ENCODE measurements at regions not wholly inside any gene's neighbourhood (a gene's known extent, or its start where the extent isn't known, plus 50 kb on each side); places are given as distances from the start of the nearest gene placed in this dataset.
"Not testable (repeated sequence)": the region's sequence is repeated elsewhere in the genome, so short reads cannot be mapped to it uniquely, and the experiment has no call there.

DNA sequence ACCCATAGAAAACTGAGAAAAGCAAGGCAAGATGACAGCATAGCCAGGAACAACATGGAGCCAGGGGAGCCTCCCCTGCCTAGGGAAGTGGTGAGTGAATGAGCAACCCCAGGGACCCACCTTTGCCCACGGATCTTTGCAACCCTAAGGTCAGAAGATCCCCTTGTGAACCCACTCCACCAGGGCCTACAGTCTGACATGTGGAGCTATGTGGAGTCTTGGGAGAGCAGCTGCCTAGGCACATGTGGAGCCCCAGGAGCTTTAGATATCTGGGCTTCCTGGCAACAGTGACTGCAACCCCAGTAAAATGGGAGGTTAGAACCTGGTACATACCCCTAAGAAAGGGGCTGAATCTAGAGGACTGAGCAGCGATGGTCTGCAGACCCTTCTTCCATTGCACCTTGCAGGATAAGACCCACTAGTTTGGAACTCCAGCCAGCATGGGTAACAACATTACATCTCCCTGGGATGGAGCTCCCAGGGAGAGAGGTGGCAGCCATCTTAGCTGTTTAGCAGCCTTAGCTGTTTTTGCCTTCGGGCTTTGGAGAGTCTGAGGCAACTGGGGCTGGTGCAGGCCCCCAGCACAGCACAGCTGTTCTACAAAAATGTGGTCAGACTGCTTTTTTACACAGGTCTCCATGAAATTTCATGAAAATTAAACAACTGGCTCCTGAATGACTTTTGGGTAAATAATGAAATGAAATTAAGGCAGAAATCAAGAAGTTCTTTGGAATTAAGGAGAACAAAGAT lies 104.7 kb upstream of the TRIM2 start:
- no peak for DNase-seq (ENCODE audit: low read depth)
- TF ChIP-seq, protein P1, sequence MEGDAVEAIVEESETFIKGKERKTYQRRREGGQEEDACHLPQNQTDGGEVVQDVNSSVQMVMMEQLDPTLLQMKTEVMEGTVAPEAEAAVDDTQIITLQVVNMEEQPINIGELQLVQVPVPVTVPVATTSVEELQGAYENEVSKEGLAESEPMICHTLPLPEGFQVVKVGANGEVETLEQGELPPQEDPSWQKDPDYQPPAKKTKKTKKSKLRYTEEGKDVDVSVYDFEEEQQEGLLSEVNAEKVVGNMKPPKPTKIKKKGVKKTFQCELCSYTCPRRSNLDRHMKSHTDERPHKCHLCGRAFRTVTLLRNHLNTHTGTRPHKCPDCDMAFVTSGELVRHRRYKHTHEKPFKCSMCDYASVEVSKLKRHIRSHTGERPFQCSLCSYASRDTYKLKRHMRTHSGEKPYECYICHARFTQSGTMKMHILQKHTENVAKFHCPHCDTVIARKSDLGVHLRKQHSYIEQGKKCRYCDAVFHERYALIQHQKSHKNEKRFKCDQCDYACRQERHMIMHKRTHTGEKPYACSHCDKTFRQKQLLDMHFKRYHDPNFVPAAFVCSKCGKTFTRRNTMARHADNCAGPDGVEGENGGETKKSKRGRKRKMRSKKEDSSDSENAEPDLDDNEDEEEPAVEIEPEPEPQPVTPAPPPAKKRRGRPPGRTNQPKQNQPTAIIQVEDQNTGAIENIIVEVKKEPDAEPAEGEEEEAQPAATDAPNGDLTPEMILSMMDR (conservative IDR thresholded peaks at IDR 0.05; ENCODE audit: low read depth, low read length): no peak
- no peak overlapping the region for H3K4me3 ChIP-seq (ENCODE audit: low read length)

DNA sequence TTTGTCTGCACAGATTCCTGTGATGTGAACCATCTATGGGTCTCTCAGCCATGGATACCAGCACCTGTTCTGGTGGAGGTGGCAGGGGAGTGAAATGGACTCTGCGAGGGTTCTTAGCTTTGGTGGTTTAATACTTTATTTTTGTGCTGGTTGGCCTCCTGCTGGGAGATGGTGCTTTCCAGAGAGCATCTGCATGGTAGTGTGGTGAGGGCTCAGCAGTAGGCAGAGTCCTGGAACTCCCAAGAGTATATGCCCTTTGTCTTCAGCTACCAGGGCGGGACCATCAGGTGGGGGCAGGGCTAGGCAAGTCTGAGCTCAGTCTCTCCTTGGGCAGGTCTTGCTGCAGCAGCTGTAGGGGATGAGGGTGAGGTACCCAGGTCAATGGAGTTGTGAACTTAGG lies 97.5 kb upstream of the TRIM2 start:
- not testable (repeated sequence) for H3K4me3 ChIP-seq (ENCODE audit: low read length); DNase-seq (ENCODE audit: low read depth)

DNA sequence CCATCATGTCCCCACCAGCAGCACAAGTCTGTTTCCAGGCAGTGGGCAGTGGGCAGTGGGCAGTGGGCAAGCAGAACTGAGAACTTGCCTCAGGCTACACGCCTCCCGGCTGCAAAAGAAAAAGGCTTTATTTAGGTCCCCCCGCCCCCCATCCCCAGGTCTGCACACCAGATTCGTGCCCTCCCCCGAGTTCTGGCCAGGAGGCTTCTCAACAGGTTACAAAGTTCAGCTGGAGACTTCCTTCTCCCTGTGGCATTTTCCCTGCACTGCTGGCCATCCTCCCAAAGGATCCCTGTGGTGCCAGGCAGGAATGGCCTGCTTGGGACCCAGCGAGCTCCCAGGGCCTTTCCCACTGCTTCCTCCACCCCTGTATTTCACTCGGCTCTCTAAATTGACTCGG lies 97.0 kb upstream of the TRIM2 start:
- no peak for DNase-seq (ENCODE audit: low read depth)
- H3K4me3 ChIP-seq (ENCODE audit: low read length): no peak overlapping the region
- TF ChIP-seq, protein P1 (conservative IDR thresholded peaks at IDR 0.05; ENCODE audit: low read depth, low read length): no peak

DNA sequence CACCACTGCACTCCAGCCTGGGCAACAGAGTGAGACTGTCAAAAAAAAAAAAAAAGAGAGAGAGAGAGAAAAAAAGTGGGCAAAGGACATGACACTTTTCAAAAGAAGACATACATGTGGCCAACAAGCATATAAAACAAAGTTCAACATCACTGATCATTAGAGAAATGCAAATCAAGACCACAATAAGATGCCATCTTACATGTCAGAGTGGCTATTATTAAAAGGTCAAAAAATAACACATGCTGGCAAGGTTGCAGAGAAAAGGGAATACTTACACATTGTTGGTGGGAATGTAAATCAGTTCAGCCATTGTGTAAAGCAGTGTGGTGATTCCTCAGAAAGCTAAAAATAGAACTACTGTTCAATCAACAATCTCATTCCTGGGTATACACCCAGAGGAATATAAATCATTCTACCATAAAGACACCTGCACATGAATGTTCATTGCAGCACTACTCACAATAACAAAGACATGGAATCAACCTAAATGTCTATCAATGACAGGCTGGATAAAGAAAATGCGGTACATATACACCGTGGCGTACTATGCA lies 94.9 kb upstream of the TRIM2 start:
- DNase-seq (ENCODE audit: low read depth): no peak
- H3K4me3 ChIP-seq (ENCODE audit: low read length): no peak overlapping the region
- TF ChIP-seq, protein P1 (conservative IDR thresholded peaks at IDR 0.05; ENCODE audit: low read depth, low read length): no peak

DNA sequence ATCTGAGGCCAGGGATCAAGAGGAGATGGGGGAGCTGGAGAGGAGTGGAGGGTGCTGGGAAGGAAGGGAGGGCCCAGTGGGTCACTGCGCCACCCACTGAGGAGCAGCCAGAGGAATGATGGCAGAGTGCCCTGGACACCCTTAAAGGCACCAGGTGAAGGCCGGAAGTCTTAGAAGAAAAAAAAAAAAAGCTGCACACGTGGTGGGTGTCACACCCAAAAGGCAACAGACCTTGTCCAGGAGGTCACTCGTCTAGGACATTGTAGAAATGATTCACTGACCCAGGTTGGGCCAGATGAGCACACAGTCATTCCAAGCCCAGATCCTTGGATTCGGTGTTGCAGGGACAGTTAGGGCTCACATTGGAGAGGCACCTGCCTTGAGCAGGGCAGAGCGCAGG lies 93.5 kb upstream of the TRIM2 start:
- no peak for DNase-seq (ENCODE audit: low read depth)
- no peak overlapping the region for H3K4me3 ChIP-seq (ENCODE audit: low read length)
- TF ChIP-seq, protein P1 (conservative IDR thresholded peaks at IDR 0.05; ENCODE audit: low read depth, low read length): no peak

DNA sequence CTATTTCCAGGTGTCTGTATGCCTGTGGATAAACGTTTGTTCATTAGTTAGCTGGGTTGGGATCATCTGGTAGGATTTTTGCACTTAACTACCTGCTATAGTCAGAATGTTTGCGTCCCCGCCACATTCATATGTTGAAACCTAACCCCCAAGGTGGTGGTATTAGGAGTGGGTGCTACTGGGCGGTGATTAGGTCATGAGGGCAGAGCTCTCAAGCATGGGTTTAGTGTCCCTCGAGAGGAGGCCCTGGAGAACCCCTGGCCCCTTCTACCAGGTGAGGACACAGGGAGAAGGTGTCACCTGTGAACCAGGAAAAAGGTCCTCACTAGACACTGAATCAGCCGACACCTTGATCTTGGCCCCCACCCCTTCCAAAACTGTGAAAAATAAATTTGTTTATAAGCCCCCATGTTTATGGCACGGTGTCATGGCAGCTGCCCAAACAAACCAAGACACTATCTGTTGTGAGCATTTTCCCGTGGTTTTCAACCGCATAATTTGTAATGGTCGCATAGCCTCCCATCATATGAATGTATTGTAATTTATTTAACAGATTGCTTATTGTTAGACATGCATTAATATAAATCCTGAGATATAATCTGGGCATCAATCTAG lies 92.7 kb upstream of the TRIM2 start:
- TF ChIP-seq, protein P1 (conservative IDR thresholded peaks at IDR 0.05; ENCODE audit: low read depth, low read length): no peak
- H3K4me3 ChIP-seq (ENCODE audit: low read length): no peak overlapping the region
- DNase-seq (ENCODE audit: low read depth): no peak

DNA sequence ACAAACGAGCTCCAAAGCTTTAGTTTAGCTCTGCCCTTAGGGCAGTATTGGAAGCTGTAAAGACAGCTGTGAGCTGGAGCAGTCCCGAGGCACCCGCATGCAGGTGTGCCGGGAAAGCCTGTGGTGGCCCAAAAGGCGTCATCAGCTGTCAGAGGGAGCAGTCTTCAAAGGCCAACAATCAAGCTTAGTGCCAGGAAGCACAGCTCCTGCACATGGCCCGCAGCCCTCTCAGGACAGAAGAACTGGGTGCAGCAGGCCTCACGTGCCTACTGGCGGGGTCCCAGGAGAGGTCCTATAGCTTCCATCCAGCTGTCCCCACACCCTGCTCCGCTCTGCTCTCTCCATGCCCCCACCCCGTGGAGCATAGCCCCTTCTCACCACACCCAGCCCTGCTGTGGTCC lies 92.2 kb upstream of the TRIM2 start:
- no peak for DNase-seq (ENCODE audit: low read depth)
- no peak overlapping the region for H3K4me3 ChIP-seq (ENCODE audit: low read length)

More for the DNA sequence above, 92.2 kb upstream of the TRIM2 start:
- TF ChIP-seq, protein P1 (conservative IDR thresholded peaks at IDR 0.05; ENCODE audit: low read depth, low read length): no peak

Data from retinal pigment epithelial cell (primary cell).